22Rv1 (cell line): ENCODE measurements at regions not wholly inside any gene's neighbourhood (a gene's known extent, or its start where the extent isn't known, plus 50 kb on each side); places are given as distances from the start of the nearest gene placed in this dataset.
A peak's percentile ranks its signal among the peaks of the same experiment; 100 is the strongest.
"Not testable (repeated sequence)": the region's sequence is repeated elsewhere in the genome, so short reads cannot be mapped to it uniquely, and the experiment has no call there.

Source experiments
- H3K27ac ChIP-seq: fragments of 450-650 bp; 2 replicates; pipeline ENCODE4 v1.5.1; 2017
- CTCF ChIP-seq: fragments of 450-650 bp; IDR thresholded peaks from 2 replicates; pipeline ENCODE4 v1.5.1; 2017; ENCODE audit warnings: mild to moderate bottlenecking
- ZFX ChIP-seq: fragments of 450-650 bp; IDR thresholded peaks from 2 replicates; pipeline ENCODE4 v1.6.1; 2017; ENCODE audit warnings: antibody characterized with exemption, borderline replicate concordance

DNA sequence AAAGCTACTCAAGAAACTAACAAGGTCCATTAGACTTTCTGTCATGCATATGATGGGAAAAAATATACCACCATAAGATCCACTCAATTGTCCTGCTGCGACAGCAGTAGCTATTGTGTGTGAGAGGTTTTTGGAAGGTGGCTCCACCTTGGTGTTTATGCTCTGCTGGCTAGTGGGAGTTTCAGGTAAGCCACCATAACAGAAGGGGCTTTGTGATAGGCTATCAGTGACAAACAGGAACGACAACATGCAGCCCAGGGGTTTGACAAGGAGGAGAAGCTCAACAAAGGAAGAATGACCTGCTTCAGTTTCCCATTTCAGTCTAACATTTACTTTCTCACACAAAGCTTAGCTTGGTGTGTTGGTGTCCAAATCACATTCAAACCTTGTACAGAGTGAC lies 182.6 kb downstream of the ATOH1 start:
- no peak overlapping the region for H3K27ac ChIP-seq
- TF ChIP-seq ZFX (no peak), CTCF (no peak)

DNA sequence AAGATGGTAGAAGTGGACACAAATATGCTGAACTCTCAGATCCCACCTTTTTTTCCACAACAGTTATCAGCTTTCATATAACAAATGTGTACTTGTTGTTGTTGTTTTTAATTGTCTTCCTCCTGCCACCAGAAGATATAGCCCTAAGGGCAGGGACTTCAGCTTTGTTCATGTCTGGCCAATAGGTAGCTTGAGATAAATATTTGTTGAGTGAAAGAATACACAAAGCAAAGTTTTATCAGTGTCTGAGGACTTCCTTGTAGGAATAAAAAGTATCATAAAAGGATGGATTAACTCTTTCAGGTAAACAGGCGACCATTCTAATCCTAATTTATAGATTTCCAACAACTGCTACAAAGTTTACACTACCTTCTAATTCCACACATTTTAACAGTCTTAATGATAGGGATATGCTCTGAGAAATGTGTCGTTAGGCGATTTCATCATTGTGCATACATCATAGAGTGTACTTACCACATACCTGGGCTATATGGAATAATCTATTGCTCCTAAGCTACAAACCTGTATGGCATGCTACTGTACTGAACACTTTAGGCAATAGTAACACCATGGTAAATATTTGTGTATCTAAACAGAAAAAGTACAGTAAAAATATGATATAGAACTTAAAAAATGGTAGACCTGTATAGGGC lies 186.1 kb downstream of the ATOH1 start:
- H3K27ac ChIP-seq = peak overlapping the region; percentile 37
- TF ChIP-seq CTCF = no peak
- TF ChIP-seq ZFX = no peak

DNA sequence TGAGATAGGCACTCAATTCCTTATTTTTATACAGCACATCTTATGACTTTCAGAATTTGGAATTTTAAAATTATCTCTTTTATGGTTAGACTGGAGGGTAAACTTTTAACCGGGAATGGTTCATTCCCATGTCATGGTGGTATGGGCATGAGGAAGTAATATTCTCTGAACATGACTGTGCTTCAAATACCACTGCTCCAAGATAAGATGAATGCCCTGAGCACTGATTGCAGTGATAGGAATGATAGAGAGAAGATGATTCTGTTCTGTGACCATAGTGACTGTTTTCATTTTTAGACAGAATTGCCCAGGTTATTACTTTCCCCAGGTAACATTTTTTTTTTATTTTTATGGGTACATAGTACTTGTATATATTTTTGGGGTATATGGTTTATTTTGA lies 187.4 kb downstream of the ATOH1 start:
- H3K27ac ChIP-seq = no peak overlapping the region
- TF ChIP-seq CTCF (no peak), ZFX (no peak)

DNA sequence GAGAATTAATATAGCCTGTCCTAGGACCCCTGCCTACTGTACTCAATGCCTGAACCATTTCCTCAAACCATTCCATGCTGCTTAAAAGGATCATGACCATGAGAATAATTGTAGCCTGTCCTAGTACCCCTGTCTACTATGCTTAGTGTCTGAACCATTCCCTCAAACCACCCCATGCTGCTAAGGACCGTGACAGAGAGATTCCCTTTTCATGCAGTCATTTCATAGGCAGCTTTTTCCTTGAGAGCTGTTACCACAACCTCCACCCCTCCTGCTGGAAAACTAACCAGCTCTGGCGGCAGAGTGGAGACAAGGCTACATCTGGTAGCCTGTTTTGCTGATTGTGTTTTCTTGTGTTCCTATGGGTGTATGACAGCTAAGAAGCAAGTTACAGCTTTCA lies 174.9 kb upstream of the SMARCAD1 start:
- no peak for TF ChIP-seq CTCF
- TF ChIP-seq ZFX = no peak
- H3K27ac ChIP-seq = no peak overlapping the region

DNA sequence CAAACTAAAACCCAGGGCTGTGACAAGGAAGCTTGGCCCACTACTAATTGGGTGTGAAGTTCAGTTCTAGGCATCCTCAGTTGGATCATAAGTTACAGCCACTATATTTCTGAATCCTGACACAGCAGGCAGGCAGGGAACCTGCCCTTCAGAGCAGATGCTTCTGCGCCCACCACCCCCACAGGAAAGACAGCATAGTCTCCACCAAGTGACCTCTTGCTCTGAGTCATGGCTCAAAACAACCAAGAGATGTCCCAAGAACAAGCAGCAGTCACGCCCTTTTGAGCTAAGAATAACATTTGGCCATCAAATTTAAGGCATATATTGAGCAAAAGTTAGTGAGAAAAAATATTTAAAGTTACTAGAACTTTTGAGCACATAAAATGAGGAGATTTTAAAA lies 170.7 kb upstream of the SMARCAD1 start:
- no peak overlapping the region for H3K27ac ChIP-seq
- no peak for TF ChIP-seq CTCF
- no peak for TF ChIP-seq ZFX

GRCh38 chr4:94038195-94038594 lies 169.5 kb upstream of the SMARCAD1 start:
- H3K27ac ChIP-seq = no peak overlapping the region
- no peak for TF ChIP-seq ZFX
- TF ChIP-seq CTCF = no peak

- TF ChIP-seq CTCF (no peak), ZFX (no peak)
- no peak overlapping the region for H3K27ac ChIP-seq
Observed at GRCh38 chr4:94039226-94039625, 168.4 kb upstream of the SMARCAD1 start.

GRCh38 chr4:94044471-94044870 lies 163.2 kb upstream of the SMARCAD1 start:
- not testable (repeated sequence) for H3K27ac ChIP-seq
